Suprapubic skin (tissue), 4 donors: ENCODE measurements at regions not wholly inside any gene's neighbourhood (a gene's known extent, or its start where the extent isn't known, plus 50 kb on each side); places are given as distances from the start of the nearest gene placed in this dataset.

Experiments used
- EP300 ChIP-seq: sonication (generic); formaldehyde crosslinking; IDR thresholded peaks from one replicate; pipeline ENCODE4 v1.6.1; 2017; ENCODE audit warnings: antibody characterized with exemption
- POLR2A ChIP-seq, 2 donors: fragments of 450-650 bp; IDR thresholded peaks; one replicate each; pipeline ENCODE4 v1.6.1; 2017; ENCODE audit warnings: antibody characterized with exemption in 2 of 2, mild to moderate bottlenecking in 2 of 2, moderate library complexity in 2 of 2
- POLR2AphosphoS5 ChIP-seq, 3 donors: sonication (generic); formaldehyde crosslinking; IDR thresholded peaks; one replicate each; pipeline ENCODE4 v1.6.1; 2017; ENCODE audit warnings: antibody characterized with exemption in 3 of 3
- TF ChIP-seq, protein P1 (sequence below), 2 donors: fragments of 200-600 bp in 1 of 2; fragments of 450-650 bp in 1 of 2; sonication (generic) in 1 of 2; IDR thresholded peaks; one replicate each; pipeline ENCODE4 v1.5.1; 2016 to 2019; ENCODE audit warnings: antibody characterized with exemption in 2 of 2, mild to moderate bottlenecking in 1 of 2, moderate library complexity in 1 of 2

DNA sequence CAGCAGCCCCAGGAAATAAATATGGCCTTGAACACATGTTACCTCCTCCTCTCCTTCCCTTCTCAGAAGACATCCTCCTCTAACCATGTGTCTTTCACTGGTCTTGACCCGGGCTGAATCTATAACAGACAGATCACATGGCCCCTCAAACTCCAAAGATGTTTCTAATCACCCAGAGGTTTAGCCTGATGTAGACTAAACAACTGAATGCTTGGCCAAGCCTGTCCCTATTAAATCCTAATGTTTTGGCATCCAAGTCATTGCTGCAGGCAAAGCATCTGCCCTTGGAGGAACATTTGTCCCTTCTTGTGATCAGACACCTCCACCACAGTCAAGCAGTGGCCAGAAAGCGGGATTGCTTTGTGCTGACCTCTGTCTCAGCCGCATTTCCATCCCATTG lies 65.5 kb downstream of the ANKRD60 start:
- TF ChIP-seq, protein P1, sequence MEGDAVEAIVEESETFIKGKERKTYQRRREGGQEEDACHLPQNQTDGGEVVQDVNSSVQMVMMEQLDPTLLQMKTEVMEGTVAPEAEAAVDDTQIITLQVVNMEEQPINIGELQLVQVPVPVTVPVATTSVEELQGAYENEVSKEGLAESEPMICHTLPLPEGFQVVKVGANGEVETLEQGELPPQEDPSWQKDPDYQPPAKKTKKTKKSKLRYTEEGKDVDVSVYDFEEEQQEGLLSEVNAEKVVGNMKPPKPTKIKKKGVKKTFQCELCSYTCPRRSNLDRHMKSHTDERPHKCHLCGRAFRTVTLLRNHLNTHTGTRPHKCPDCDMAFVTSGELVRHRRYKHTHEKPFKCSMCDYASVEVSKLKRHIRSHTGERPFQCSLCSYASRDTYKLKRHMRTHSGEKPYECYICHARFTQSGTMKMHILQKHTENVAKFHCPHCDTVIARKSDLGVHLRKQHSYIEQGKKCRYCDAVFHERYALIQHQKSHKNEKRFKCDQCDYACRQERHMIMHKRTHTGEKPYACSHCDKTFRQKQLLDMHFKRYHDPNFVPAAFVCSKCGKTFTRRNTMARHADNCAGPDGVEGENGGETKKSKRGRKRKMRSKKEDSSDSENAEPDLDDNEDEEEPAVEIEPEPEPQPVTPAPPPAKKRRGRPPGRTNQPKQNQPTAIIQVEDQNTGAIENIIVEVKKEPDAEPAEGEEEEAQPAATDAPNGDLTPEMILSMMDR (IDR thresholded peaks at IDR 0.05) = no peak
- TF ChIP-seq POLR2AphosphoS5 (IDR thresholded peaks at IDR 0.05) (no peak), POLR2A (IDR thresholded peaks at IDR 0.05) (no peak), EP300 (no peak)
